ENCODE measurements at regions not wholly inside any gene's neighbourhood (a gene's known extent, or its start where the extent isn't known, plus 50 kb on each side); places are given as distances from the start of the nearest gene placed in this dataset.

DNA sequence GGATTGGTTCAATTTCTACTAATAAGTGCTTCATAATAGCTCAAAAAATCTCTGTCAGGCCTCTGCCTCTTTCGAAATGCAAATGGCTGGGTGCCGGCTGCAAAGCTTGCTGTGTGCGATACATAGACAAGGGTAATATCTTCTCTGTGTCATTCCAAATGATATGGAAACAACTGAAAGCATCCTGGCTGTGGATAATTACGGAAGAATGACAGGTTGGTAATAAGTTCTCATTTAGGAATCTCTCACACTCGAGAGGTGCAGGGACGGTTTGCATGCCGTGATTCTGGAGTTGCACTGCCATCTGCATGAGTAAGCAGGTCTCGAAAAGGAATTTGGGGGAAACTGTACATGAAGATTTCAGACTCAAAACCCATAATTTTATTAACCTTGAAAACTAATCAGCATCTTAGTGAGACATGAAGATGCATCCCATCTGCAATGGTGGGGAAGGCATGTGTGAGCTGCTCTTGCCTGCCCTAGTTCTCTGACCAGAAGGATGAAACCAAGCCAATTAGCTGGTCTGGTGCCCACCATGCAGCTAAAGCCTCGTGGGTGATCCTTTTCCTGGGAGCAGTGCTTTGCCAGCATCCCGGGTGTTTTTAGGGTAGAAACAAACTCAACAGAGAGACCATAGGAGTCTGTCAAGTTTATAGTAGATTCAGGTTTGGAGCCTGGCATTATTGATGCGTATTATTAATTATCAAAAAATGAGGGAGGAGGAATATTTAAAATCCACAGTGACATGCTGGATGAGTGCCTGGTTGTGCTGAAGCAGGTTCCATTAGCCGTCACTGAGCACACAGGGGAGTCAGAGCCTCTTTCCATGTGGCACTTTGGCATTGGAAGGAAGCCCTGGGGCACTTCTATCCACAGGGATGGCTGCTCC, 503.6 kb upstream of the MGMT start:
- DNase-seq (ENCODE audit: extremely low read depth, low read depth): no peak
- no peak for TF ChIP-seq CTCF (IDR thresholded peaks at IDR 0.05; ENCODE audit: low read depth, low read length)

DNA sequence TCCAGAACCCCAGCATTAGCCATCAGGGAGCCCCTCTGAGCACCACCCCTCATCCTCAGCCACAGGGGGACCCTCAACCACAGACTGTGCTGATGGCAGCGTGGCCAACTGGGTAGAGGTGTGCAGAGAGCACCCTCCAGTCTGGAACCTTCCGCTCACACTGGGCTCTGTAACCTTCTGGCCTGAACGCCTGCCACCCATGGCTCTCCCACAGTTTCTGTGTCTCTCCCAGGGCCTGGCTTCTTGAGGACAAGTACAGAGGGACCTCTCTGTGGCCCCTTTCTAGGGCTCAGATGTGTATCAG, 503.0 kb upstream of the MGMT start:
- no peak for DNase-seq (ENCODE audit: extremely low read depth, low read depth)
- no peak for TF ChIP-seq CTCF (IDR thresholded peaks at IDR 0.05; ENCODE audit: low read depth, low read length)

GRCh38 chr10:128967980-128968756, 498.9 kb upstream of the MGMT start:
- no peak for TF ChIP-seq CTCF (IDR thresholded peaks at IDR 0.05; ENCODE audit: low read depth, low read length)
- no peak for DNase-seq (ENCODE audit: extremely low read depth, low read depth)

DNA sequence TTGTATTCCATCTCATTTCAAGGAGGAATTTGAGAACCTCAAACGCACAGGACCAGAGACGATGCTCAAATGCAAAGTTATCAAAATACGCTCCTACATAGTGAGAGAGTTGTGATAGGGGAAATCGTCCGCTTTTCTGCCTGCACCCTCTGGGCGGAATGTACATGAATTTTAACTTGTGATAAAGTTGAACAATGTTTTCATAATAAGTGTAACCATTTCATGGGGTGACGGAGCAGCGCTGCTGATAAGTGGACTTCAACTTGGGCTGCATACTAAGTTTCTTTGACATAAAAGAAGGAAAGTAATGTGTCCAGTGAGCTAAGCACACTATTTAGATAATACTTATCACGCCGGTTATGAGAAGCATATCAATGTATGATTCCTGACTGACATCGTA, 497.5 kb upstream of the MGMT start:
- TF ChIP-seq CTCF (IDR thresholded peaks at IDR 0.05; ENCODE audit: low read depth, low read length): no peak
- no peak for DNase-seq (ENCODE audit: extremely low read depth, low read depth)

DNA sequence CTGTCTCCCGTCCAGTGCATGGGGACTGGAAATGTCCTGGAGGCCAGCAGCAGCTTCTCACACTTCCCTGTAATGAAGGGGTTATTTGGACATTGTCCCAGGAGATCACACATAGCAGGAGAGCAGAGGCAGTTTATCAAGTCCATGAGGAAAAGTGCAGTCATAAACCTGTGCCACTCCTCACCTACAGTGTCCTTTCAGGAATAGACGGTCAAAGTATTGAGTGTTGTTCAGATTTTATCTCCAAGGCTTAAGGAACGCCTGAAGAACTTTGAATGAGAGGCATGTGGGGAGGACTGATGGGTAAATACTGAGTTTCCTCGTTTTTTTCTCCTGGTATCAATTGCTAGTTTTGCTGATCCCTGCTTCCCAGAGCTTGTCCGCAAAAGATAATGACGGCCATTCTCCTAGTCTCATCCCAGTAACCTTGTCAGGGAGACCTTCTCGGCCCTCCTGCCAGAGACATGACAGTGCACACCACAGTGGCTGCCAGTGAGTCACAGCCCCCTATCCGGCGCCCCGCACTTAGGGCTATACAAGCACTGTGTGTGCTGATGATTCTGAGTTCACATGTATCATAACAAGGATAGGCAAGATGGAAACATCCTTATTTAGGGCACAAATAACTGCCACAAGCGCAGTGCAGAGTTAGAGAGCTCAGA, 495.5 kb upstream of the MGMT start:
- TF ChIP-seq CTCF (IDR thresholded peaks at IDR 0.05; ENCODE audit: low read depth, low read length): no peak
- DNase-seq (ENCODE audit: extremely low read depth, low read depth): no peak

DNA sequence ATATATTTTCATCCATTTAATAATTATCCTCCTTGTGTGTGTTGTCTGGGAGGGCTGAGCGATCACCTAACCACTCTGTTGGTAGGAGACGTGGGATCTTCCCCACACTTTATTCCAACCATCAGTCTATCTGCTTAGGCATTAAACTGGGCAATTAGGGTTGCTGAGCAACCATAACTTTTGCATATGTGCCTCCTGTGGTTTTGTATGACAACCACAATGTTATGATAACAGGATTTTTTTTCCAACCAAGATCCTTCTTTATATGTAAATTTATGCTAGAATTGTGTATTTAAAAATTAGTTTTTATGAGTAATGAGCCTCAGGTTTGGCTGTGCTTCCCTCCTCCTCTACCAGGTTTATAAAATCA, 495.0 kb upstream of the MGMT start:
- DNase-seq (ENCODE audit: extremely low read depth, low read depth): no peak
- no peak for TF ChIP-seq CTCF (IDR thresholded peaks at IDR 0.05; ENCODE audit: low read depth, low read length)

- TF ChIP-seq CTCF (IDR thresholded peaks at IDR 0.05; ENCODE audit: low read depth, low read length): no peak
- no peak for DNase-seq (ENCODE audit: extremely low read depth, low read depth)
Measured at GRCh38 chr10:128973221-128973620, 493.8 kb upstream of the MGMT start.
